Thoracic aorta (tissue), 2 donors: ENCODE measurements at regions not wholly inside any gene's neighbourhood (a gene's known extent, or its start where the extent isn't known, plus 50 kb on each side); places are given as distances from the start of the nearest gene placed in this dataset.

ENCODE experiments used
- ATAC-seq: fragments of 150-250 bp; one replicate; pipeline ENCODE4 v1.8.0; 2017; ENCODE audit warnings: low read depth; ENCODE audit not compliant: insufficient number of reproducible peaks, low FRiP score
- DNase-seq: peaks from one replicate; pipeline ENCODE4 v3.0.0-alpha.2; 2020; ENCODE audit warnings: low spot score
- H3K27ac ChIP-seq, 2 donors: fragments of 200-600 bp; sonication (generic); 1 replicate in 1 of 2; 2 replicates in 1 of 2; pipeline ENCODE4 v1.5.1; 2016; ENCODE audit warnings: mild to moderate bottlenecking in 2 of 2, moderate library complexity in 2 of 2
- H3K27me3 ChIP-seq: fragments of 200-600 bp; sonication (generic); replicated peaks from 2 replicates; pipeline ENCODE4 v1.6.0; 2016; ENCODE audit warnings: mild to moderate bottlenecking; ENCODE audit not compliant: insufficient read depth
- H3K36me3 ChIP-seq: fragments of 200-600 bp; sonication (generic); one replicate; pipeline ENCODE4 v1.5.1; 2016
- H3K4me1 ChIP-seq, 2 donors: fragments of 200-600 bp; sonication (generic); 1 replicate in 1 of 2; 2 replicates in 1 of 2; pipeline versions ENCODE4 v1.5.1 to v1.6.0; 2016; ENCODE audit warnings: low read depth in 2 of 2, mild to moderate bottlenecking in 1 of 2; ENCODE audit not compliant: control insufficient read depth in 1 of 2
- H3K4me3 ChIP-seq: fragments of 200-600 bp; sonication (generic); 2 replicates; pipeline ENCODE4 v1.5.1; 2016; ENCODE audit warnings: mild to moderate bottlenecking
- H3K9me3 ChIP-seq: fragments of 200-600 bp; sonication (generic); 2 replicates; pipeline ENCODE4 v1.5.1; 2016
- TF ChIP-seq, protein P1 (sequence below): fragments of 200-600 bp; sonication (generic); IDR thresholded peaks from one replicate; pipeline ENCODE4 v1.5.1; 2019; ENCODE audit warnings: antibody characterized with exemption

DNA sequence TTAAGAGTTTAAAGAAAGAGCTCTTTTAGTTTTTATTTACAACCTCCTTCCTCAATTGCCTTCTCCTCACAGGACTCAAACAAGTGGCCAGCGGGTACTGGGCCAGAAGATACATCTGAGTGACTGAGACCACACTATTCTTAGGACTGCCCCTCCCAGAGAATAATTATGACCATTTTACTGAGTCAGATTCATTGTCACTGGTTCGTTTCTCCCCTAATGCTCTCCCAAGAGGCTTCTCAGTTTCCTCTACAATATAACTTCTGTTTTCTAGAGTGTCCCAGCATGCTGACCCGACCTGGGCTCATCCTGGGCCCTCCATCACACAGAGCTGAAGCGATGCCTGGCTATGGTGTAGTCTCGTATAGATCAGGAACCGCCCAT is 279.9 kb downstream of the CD83 start:
- Histone ChIP-seq H3K4me1 (no peaks in the 10 kb centered on the region), H3K36me3 (no peaks in the 10 kb centered on the region), H3K27ac (no peak overlapping the region), H3K9me3 (no peaks in the 10 kb centered on the region), H3K27me3 (no peaks in the 10 kb centered on the region), H3K4me3 (no peak overlapping the region)
- TF ChIP-seq, protein P1, sequence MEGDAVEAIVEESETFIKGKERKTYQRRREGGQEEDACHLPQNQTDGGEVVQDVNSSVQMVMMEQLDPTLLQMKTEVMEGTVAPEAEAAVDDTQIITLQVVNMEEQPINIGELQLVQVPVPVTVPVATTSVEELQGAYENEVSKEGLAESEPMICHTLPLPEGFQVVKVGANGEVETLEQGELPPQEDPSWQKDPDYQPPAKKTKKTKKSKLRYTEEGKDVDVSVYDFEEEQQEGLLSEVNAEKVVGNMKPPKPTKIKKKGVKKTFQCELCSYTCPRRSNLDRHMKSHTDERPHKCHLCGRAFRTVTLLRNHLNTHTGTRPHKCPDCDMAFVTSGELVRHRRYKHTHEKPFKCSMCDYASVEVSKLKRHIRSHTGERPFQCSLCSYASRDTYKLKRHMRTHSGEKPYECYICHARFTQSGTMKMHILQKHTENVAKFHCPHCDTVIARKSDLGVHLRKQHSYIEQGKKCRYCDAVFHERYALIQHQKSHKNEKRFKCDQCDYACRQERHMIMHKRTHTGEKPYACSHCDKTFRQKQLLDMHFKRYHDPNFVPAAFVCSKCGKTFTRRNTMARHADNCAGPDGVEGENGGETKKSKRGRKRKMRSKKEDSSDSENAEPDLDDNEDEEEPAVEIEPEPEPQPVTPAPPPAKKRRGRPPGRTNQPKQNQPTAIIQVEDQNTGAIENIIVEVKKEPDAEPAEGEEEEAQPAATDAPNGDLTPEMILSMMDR, result no peak
- no peak for ATAC-seq
- DNase-seq, result no peak

DNA sequence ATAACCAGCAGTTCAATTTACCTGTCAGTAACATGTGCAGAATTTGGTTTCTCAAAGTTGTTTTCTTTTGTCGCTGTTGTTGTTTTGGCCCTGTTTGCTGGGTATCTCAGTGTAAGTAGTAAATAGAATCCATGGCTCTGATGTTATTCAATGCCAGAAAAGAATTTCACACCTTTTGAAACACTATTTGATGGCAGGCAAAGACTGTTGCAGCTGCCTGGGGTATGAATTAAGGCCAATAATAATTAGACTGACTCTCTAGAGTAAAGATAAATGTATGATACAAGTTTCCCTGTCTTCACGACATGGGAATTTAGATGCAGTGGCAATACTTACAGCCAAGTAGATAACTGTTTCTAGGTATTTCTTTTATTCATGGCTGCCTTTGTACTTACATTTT is 281.4 kb downstream of the CD83 start:
- ATAC-seq (no peak), DNase-seq (no peak)
- H3K4me1 ChIP-seq, result no peaks in the 10 kb centered on the region
- no peaks in the 10 kb centered on the region for H3K27me3 ChIP-seq
- H3K36me3 ChIP-seq, result no peaks in the 10 kb centered on the region
- H3K27ac ChIP-seq, result no peak overlapping the region
- H3K4me3 ChIP-seq, result no peak overlapping the region
- TF ChIP-seq, protein P1, result no peak
- H3K9me3 ChIP-seq, result no peaks in the 10 kb centered on the region

DNA sequence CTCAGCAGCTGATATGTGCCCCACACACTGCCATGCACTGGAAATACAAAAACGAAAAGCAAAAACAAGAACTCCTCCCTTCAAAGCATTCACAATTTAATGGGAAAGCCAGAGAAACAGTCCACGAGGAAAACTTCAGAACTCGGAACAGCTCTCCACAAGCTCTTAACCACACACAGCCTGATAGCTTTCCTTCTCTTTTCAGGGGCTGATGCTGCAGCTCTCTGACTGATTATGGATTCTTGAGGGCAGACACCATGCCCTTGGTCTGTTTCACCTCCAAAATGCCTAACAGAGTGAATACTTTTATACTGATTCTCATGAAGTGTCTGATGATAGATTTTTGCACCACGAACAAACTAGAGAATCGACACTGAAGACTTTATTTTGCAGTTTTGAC is 282.1 kb downstream of the CD83 start:
- no peak for DNase-seq
- Histone ChIP-seq H3K9me3 (no peaks in the 10 kb centered on the region), H3K4me3 (no peak overlapping the region), H3K36me3 (no peaks in the 10 kb centered on the region), H3K27ac (no peak overlapping the region), H3K4me1 (no peaks in the 10 kb centered on the region), H3K27me3 (no peaks in the 10 kb centered on the region)
- TF ChIP-seq, protein P1, result no peak
- ATAC-seq, result no peak

DNA sequence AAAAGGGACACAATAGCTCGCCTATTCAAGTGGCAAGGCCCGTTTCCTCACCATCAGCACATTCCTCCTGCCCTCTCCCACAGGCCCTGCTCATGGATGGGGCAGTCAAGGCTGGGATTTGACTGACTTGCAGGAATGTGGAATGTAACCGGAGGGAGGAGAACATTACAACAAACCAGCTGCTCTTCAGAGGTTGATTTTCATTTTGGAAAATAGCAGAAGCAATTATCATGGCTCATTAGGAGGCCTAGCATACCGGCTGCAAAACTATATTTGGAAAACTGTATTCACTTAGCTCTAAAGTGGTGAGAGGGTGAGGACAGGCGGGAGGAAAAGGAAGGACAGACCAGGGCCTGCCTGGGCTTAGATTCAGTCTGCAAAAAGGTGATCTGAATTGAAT is 283.7 kb downstream of the CD83 start:
- ATAC-seq (no peak), DNase-seq (no peak)
- TF ChIP-seq, protein P1, result no peak
- H3K36me3 ChIP-seq, result no peaks in the 10 kb centered on the region
- H3K4me1 ChIP-seq, result no peaks in the 10 kb centered on the region
- no peak overlapping the region for H3K4me3 ChIP-seq
- H3K27ac ChIP-seq, result no peak overlapping the region
- H3K9me3 ChIP-seq, result no peaks in the 10 kb centered on the region
- H3K27me3 ChIP-seq, result no peaks in the 10 kb centered on the region

DNA sequence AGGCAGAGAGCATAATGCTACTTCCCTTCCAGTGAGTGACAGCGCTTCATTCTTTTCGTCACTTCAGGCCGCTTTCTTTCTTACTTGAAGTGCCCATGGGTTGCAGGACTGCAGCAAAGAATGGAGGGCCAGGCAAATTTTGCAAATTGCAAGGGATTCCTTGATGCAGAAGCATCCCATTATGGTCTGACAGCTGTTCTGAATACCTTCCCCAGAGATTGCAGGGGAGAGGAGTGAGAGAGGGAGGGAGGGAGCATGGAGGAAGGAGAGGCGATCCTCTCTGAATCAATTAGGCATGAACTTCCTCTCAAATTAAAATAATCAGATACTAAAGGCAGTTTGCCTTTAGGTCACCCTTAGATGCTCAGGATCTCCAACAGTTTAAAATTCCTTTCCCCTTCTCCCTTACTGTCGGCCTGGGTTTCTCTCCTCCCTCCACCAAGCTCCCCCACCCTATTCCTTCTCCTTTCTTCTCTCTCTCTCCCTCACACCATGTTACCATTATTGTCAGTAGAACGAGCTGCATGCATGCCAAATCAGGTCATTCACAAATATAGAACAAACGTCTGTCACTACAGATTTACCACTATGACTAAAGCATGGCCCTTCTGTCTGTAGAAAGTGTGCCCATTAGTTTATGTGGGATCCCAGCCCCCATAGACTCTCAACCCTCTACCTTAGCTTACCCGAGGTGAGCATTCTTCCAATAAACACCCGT is 289.2 kb downstream of the CD83 start:
- TF ChIP-seq, protein P1, result no peak
- no peaks in the 10 kb centered on the region for H3K9me3 ChIP-seq
- no peaks in the 10 kb centered on the region for H3K36me3 ChIP-seq
- H3K4me1 ChIP-seq, result no peaks in the 10 kb centered on the region
- H3K4me3 ChIP-seq, result no peak overlapping the region
- no peaks in the 10 kb centered on the region for H3K27me3 ChIP-seq
- H3K27ac ChIP-seq, result no peak overlapping the region
- DNase-seq (no peak), ATAC-seq (no peak)
